Stimulated activated effector memory CD8-positive, alpha-beta T cell treated with anti-CD3 and anti-CD28 coated beads, Interleukin-12 subunit alpha, Interleukin-12 subunit beta, amount 100 ng/mL, for 72 hours (primary cell): ENCODE measurements at regions not wholly inside any gene's neighbourhood (a gene's known extent, or its start where the extent isn't known, plus 50 kb on each side); places are given as distances from the start of the nearest gene placed in this dataset.

Experiments used
- ATAC-seq: fragments of 150-1000 bp; cut with Tn5 transposase; 2 replicates; pipeline ENCODE4 v1.10.0; 2021
- DNase-seq, 2 donors: peaks; one replicate each; pipeline ENCODE4 v3.0.0; 2021 to 2022; ENCODE audit warnings: low spot score in 2 of 2
- H3K27ac Mint-ChIP-seq: one replicate; pipeline ENCODE4 v1.8.0; 2022; ENCODE audit warnings: mild to moderate bottlenecking, mixed read lengths
- H3K36me3 Mint-ChIP-seq: one replicate; pipeline ENCODE4 v1.8.0; 2022; ENCODE audit warnings: mild to moderate bottlenecking, mixed read lengths
- H3K4me1 Mint-ChIP-seq: one replicate; pipeline ENCODE4 v1.8.0; 2022; ENCODE audit warnings: mixed read lengths
- H3K4me3 Mint-ChIP-seq: one replicate; pipeline ENCODE4 v1.8.0; 2022; ENCODE audit warnings: mild to moderate bottlenecking, mixed read lengths
- H3K9me3 Mint-ChIP-seq: one replicate; pipeline ENCODE4 v1.8.0; 2022; ENCODE audit warnings: mixed read lengths

- no peak for DNase-seq
- Mint-ChIP-seq H3K9me3 (no peaks in the 10 kb centered on the region), H3K36me3 (no peaks in the 10 kb centered on the region), H3K4me1 (no peaks in the 10 kb centered on the region), H3K4me3 (no peak overlapping the region), H3K27ac (no peak overlapping the region)
- no peak for ATAC-seq
Measured at GRCh38 chr20:60437418-60437817, 479.2 kb downstream of the CDH26 start.

- Mint-ChIP-seq H3K27ac (no peak overlapping the region), H3K9me3 (no peaks in the 10 kb centered on the region), H3K4me3 (no peak overlapping the region), H3K36me3 (no peaks in the 10 kb centered on the region), H3K4me1 (peaks cover 6% of the 10 kb centered on the region)
- ATAC-seq (peak; percentile 51), DNase-seq (no peak)
Measured at GRCh38 chr20:60446267-60447111, 488.3 kb downstream of the CDH26 start.

GRCh38 chr20:60447703-60448102, 489.5 kb downstream of the CDH26 start:
- Mint-ChIP-seq H3K4me3 (no peak overlapping the region), H3K27ac (no peak overlapping the region), H3K9me3 (no peaks in the 10 kb centered on the region), H3K36me3 (no peaks in the 10 kb centered on the region), H3K4me1 (peaks cover 6% of the 10 kb centered on the region)
- no peak for ATAC-seq
- no peak for DNase-seq

GRCh38 chr20:60453388-60454246, 495.4 kb downstream of the CDH26 start:
- no peak overlapping the region for H3K4me3 Mint-ChIP-seq
- ATAC-seq: no peak
- H3K4me1 Mint-ChIP-seq: no peaks in the 10 kb centered on the region
- no peaks in the 10 kb centered on the region for H3K36me3 Mint-ChIP-seq
- H3K9me3 Mint-ChIP-seq: no peaks in the 10 kb centered on the region
- no peak overlapping the region for H3K27ac Mint-ChIP-seq
- DNase-seq: no peak

- DNase-seq: no peak
- no peak overlapping the region for H3K4me3 Mint-ChIP-seq
- H3K4me1 Mint-ChIP-seq: no peaks in the 10 kb centered on the region
- no peaks in the 10 kb centered on the region for H3K36me3 Mint-ChIP-seq
- no peak overlapping the region for H3K27ac Mint-ChIP-seq
- H3K9me3 Mint-ChIP-seq: no peaks in the 10 kb centered on the region
- ATAC-seq: no peak
Measured at GRCh38 chr20:60454491-60454890, 496.3 kb downstream of the CDH26 start.

- Mint-ChIP-seq H3K27ac (no peak overlapping the region), H3K4me1 (no peaks in the 10 kb centered on the region), H3K9me3 (no peaks in the 10 kb centered on the region), H3K36me3 (no peaks in the 10 kb centered on the region), H3K4me3 (no peak overlapping the region)
- ATAC-seq (no peak), DNase-seq (peak in 1 of 2 donors; percentile 17)
Measured at GRCh38 chr20:60455272-60455671, 497.0 kb downstream of the CDH26 start.

- Mint-ChIP-seq H3K4me1 (no peaks in the 10 kb centered on the region), H3K27ac (no peak overlapping the region), H3K4me3 (no peak overlapping the region), H3K9me3 (no peaks in the 10 kb centered on the region), H3K36me3 (no peaks in the 10 kb centered on the region)
- DNase-seq: no peak
- no peak for ATAC-seq
Measured at GRCh38 chr20:60459212-60459611, 501.0 kb downstream of the CDH26 start.

- Mint-ChIP-seq H3K9me3 (no peaks in the 10 kb centered on the region), H3K4me3 (no peak overlapping the region), H3K4me1 (no peaks in the 10 kb centered on the region), H3K27ac (no peak overlapping the region), H3K36me3 (no peaks in the 10 kb centered on the region)
- no peak for ATAC-seq
- no peak for DNase-seq
Measured at GRCh38 chr20:60461993-60462392, 503.8 kb downstream of the CDH26 start.

- DNase-seq (no peak), ATAC-seq (no peak)
- no peak overlapping the region for H3K27ac Mint-ChIP-seq
- no peaks in the 10 kb centered on the region for H3K36me3 Mint-ChIP-seq
- H3K4me3 Mint-ChIP-seq: no peak overlapping the region
- no peaks in the 10 kb centered on the region for H3K9me3 Mint-ChIP-seq
- no peaks in the 10 kb centered on the region for H3K4me1 Mint-ChIP-seq
Measured at GRCh38 chr20:60463798-60464197, 505.6 kb downstream of the CDH26 start.

- H3K4me3 Mint-ChIP-seq: no peak overlapping the region
- no peak overlapping the region for H3K27ac Mint-ChIP-seq
- H3K9me3 Mint-ChIP-seq: no peaks in the 10 kb centered on the region
- ATAC-seq (no peak), DNase-seq (no peak)
- no peaks in the 10 kb centered on the region for H3K36me3 Mint-ChIP-seq
- H3K4me1 Mint-ChIP-seq: no peaks in the 10 kb centered on the region
Measured at GRCh38 chr20:60465439-60465838, 507.2 kb downstream of the CDH26 start.

GRCh38 chr20:60465993-60466686, 507.9 kb downstream of the CDH26 start:
- Mint-ChIP-seq H3K36me3 (no peaks in the 10 kb centered on the region), H3K27ac (no peak overlapping the region), H3K4me1 (no peaks in the 10 kb centered on the region), H3K4me3 (no peak overlapping the region), H3K9me3 (no peaks in the 10 kb centered on the region)
- DNase-seq (no peak), ATAC-seq (no peak)

GRCh38 chr20:60466687-60467022, 508.4 kb downstream of the CDH26 start:
- no peaks in the 10 kb centered on the region for H3K36me3 Mint-ChIP-seq
- H3K9me3 Mint-ChIP-seq: no peaks in the 10 kb centered on the region
- no peak overlapping the region for H3K27ac Mint-ChIP-seq
- no peaks in the 10 kb centered on the region for H3K4me1 Mint-ChIP-seq
- no peak overlapping the region for H3K4me3 Mint-ChIP-seq
- DNase-seq (no peak), ATAC-seq (no peak)

GRCh38 chr20:60467078-60467477, 508.9 kb downstream of the CDH26 start:
- no peaks in the 10 kb centered on the region for H3K4me1 Mint-ChIP-seq
- no peaks in the 10 kb centered on the region for H3K36me3 Mint-ChIP-seq
- no peak for ATAC-seq
- no peak overlapping the region for H3K27ac Mint-ChIP-seq
- no peak for DNase-seq
- H3K4me3 Mint-ChIP-seq: no peak overlapping the region
- H3K9me3 Mint-ChIP-seq: no peaks in the 10 kb centered on the region

GRCh38 chr20:60467771-60468170, 509.5 kb downstream of the CDH26 start:
- H3K4me3 Mint-ChIP-seq: no peak overlapping the region
- no peak for ATAC-seq
- no peaks in the 10 kb centered on the region for H3K9me3 Mint-ChIP-seq

GRCh38 chr20:60469829-60470228, 511.6 kb downstream of the CDH26 start:
- no peak for ATAC-seq
- H3K9me3 Mint-ChIP-seq: no peaks in the 10 kb centered on the region
- H3K27ac Mint-ChIP-seq: no peak overlapping the region
- no peaks in the 10 kb centered on the region for H3K36me3 Mint-ChIP-seq
- DNase-seq: no peak
- no peaks in the 10 kb centered on the region for H3K4me1 Mint-ChIP-seq
- no peak overlapping the region for H3K4me3 Mint-ChIP-seq

More at GRCh38 chr20:60467771-60468170, 509.5 kb downstream of the CDH26 start:
- Mint-ChIP-seq H3K4me1 (no peaks in the 10 kb centered on the region), H3K27ac (no peak overlapping the region), H3K36me3 (no peaks in the 10 kb centered on the region)
- no peak for DNase-seq
